HepG2 (cell line): ENCODE measurements at regions not wholly inside any gene's neighbourhood (a gene's known extent, or its start where the extent isn't known, plus 50 kb on each side); places are given as distances from the start of the nearest gene placed in this dataset.

Experiments
- ATAC-seq: fragments of 200-7000 bp; cut with Tn5 transposase; 3 replicates; pipeline ENCODE4 v1.9.1; 2020; ENCODE audit warnings: mild to moderate bottlenecking, moderate library complexity
- BruUV-seq: library from RNA; stranded (reverse); fragments of 400-500 nt; replicated peaks from 2 replicates; lab custom pipeline; 2021; lab: Mats Ljungman, UMichigan
- CTCF ChIA-PET: fragments of 300-600 bp; formaldehyde crosslinking; extraction: SDS; loops from one replicate; lab custom pipeline; 2021; ENCODE audit warnings: low total read pairs, inconsistent platforms, low intra/inter-chr PET ratio; lab: Yijun Ruan, JAX
- POLR2A ChIA-PET: fragments of 350-600 bp; sonication (Branson Sonifier 250); formaldehyde crosslinking; loops from one replicate; lab custom pipeline; 2020; ENCODE audit warnings: antibody characterized with exemption, inconsistent platforms; lab: Yijun Ruan, JAX
- DNase-seq: peaks from one replicate; pipeline ENCODE4 v3.0.0-alpha.2; 2015; ENCODE audit warnings: low spot score
- FAIRE-seq: peaks from 3 replicates; lab custom pipeline; 2011; peaks lifted over from hg19 to GRCh38; lab: Jason Lieb, UNC
- H2AFZ ChIP-seq: one replicate; pipeline ENCODE4 v1.6.1; 2011; ENCODE audit warnings: low read length, inconsistent platforms
- H3K27ac ChIP-seq: fragments of 300-600 bp; 3 replicates; pipeline ENCODE4 v1.8.0; 2011; ENCODE audit warnings: mixed run types, mild to moderate bottlenecking, mixed read lengths, low read length, inconsistent platforms; ENCODE audit not compliant: insufficient read depth; ENCODE audit errors: extremely low read length
- H3K27me3 ChIP-seq, 2 experiments: fragments of 200-600 bp in 1 of 2; 2 replicates in 1 of 2; 3 replicates in 1 of 2; pipeline versions ENCODE4 v1.6.0 to v1.8.0; 2011; ENCODE audit warnings: low read length in 2 of 2, mild to moderate bottlenecking in 2 of 2, moderate library complexity in 2 of 2, inconsistent platforms in 1 of 2; ENCODE audit not compliant: insufficient read depth in 2 of 2, control insufficient read depth in 1 of 2
- H3K36me3 ChIP-seq, 2 experiments: fragments of 200-600 bp in 1 of 2; replicated peaks in 1 of 2; 2 replicates in 1 of 2; 3 replicates in 1 of 2; pipeline versions ENCODE4 v1.5.1 to v1.8.0; 2011; ENCODE audit warnings: low read length in 2 of 2, inconsistent platforms in 1 of 2; ENCODE audit not compliant: insufficient read depth in 2 of 2, control insufficient read depth in 1 of 2
- H3K4me1 ChIP-seq: 2 replicates; pipeline ENCODE4 v1.5.1; 2012; ENCODE audit warnings: low read length, inconsistent platforms; ENCODE audit not compliant: insufficient read depth
- H3K4me2 ChIP-seq: 2 replicates; pipeline ENCODE4 v1.6.0; 2011; ENCODE audit warnings: low read depth, low read length, inconsistent platforms
- H3K4me3 ChIP-seq, 3 experiments: fragments of 200-600 bp in 1 of 3; sonication (generic), shearing (Covaris generic) in 1 of 3; replicated peaks in 1 of 3; 2 replicates each; pipeline ENCODE4 v1.5.1; 2011 to 2016; ENCODE audit warnings: low read length in 3 of 3, inconsistent platforms in 2 of 3, low read depth in 2 of 3, mild to moderate bottlenecking in 2 of 3, control low read depth in 1 of 3, mixed read lengths in 1 of 3; ENCODE audit not compliant: insufficient read depth in 1 of 3
- H3K79me2 ChIP-seq: one replicate; pipeline ENCODE4 v1.6.1; 2011; ENCODE audit warnings: low read length, inconsistent platforms; ENCODE audit not compliant: insufficient read depth
- H3K9ac ChIP-seq: 2 replicates; pipeline ENCODE4 v1.6.0; 2011; ENCODE audit warnings: mild to moderate bottlenecking, low read depth, low read length, inconsistent platforms; ENCODE audit not compliant: insufficient read depth
- H3K9me3 ChIP-seq: 2 replicates; pipeline ENCODE4 v1.5.1; 2012; ENCODE audit warnings: mild to moderate bottlenecking, low read length
- H4K20me1 ChIP-seq: 2 replicates; pipeline ENCODE4 v1.6.0; 2011; ENCODE audit warnings: inconsistent platforms, mild to moderate bottlenecking, low read length, moderate library complexity; ENCODE audit not compliant: insufficient read depth
- CBFB ChIP-seq: sonication (generic); formaldehyde crosslinking; IDR thresholded peaks from 2 replicates; pipeline ENCODE4 v1.4.0; 2020; ENCODE audit warnings: missing genetic modification reagents
- SP4 ChIP-seq: sonication (generic); formaldehyde crosslinking; IDR thresholded peaks from 2 replicates; pipeline ENCODE4 v1.8.1; 2023; ENCODE audit warnings: mild to moderate bottlenecking, missing genetic modification reagents
- in situ Hi-C: cut with HindIII; loops from 2 replicates; pipeline ENCODE4 v1.10.0; 2017; ENCODE audit warnings: low pct_unique_long_range_greater_than_20kb; ENCODE audit not compliant: extremely low pct_ligation_motif_present
- intact Hi-C: fragments of 100-400 bp; cut with micrococcal nuclease; formaldehyde crosslinking; loops from one replicate; pipeline ENCODE4 v1.10.0; 2022; ENCODE audit not compliant: unreplicated experiment
- TF ChIP-seq, protein P1 (sequence below): sonication (generic); formaldehyde crosslinking; IDR thresholded peaks from 2 replicates; pipeline ENCODE4 v1.4.0; 2020; ENCODE audit warnings: mild to moderate bottlenecking, missing genetic modification reagents, borderline replicate concordance
- TF ChIP-seq, protein P2 (sequence below), 2 experiments: fragments of 450-650 bp in 1 of 2; sonication (generic) in 1 of 2; formaldehyde crosslinking; IDR thresholded peaks; 2 replicates each; pipeline versions ENCODE4 v1.5.0 to v1.8.0; 2020 to 2022; ENCODE audit warnings: mild to moderate bottlenecking in 1 of 2, missing genetic modification reagents in 1 of 2
- TF ChIP-seq, protein P3 (sequence below): sonication (generic); formaldehyde crosslinking; IDR thresholded peaks from 2 replicates; pipeline ENCODE4 v1.8.0; 2022; ENCODE audit warnings: mild to moderate bottlenecking, missing genetic modification reagents, borderline replicate concordance

DNA sequence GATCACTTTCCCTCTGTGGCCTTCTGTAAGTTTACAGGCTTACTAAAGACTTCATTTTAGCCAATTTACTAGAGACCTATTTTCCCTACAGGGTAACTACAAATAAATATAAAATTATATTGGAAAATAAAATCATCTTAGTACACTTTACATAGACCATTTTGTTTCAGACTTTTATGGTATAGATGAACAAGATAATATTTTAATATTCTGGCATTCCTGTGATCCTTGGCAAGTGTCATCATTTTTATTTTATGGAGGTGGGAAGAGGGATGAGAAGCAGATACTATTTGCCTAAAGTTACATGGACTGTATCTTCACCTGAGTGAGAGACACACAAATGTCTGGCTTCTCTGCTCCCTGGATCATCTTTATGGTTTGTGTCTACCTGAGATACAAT is 149.6 kb upstream of the CWC22 start:
- H4K20me1 ChIP-seq: no peaks in the 10 kb centered on the region
- H3K27ac ChIP-seq: no peak overlapping the region
- no peaks in the 10 kb centered on the region for H3K9me3 ChIP-seq
- FAIRE-seq (no peak), ATAC-seq (no peak), DNase-seq (no peak)
- no peaks in the 10 kb centered on the region for H3K4me1 ChIP-seq
- no peaks in the 10 kb centered on the region for H3K36me3 ChIP-seq
- H3K4me2 ChIP-seq: no peak overlapping the region
- H3K27me3 ChIP-seq: no peaks in the 10 kb centered on the region
- intact Hi-C loops (no loop called here), in situ Hi-C loops (no loop called here)
- no TSS peak for BruUV-seq
- ChIA-PET CTCF (no interaction called here), POLR2A (no interaction called here)
- no peak overlapping the region for H2AFZ ChIP-seq
- no peak overlapping the region for H3K4me3 ChIP-seq
- TF ChIP-seq, protein P1, sequence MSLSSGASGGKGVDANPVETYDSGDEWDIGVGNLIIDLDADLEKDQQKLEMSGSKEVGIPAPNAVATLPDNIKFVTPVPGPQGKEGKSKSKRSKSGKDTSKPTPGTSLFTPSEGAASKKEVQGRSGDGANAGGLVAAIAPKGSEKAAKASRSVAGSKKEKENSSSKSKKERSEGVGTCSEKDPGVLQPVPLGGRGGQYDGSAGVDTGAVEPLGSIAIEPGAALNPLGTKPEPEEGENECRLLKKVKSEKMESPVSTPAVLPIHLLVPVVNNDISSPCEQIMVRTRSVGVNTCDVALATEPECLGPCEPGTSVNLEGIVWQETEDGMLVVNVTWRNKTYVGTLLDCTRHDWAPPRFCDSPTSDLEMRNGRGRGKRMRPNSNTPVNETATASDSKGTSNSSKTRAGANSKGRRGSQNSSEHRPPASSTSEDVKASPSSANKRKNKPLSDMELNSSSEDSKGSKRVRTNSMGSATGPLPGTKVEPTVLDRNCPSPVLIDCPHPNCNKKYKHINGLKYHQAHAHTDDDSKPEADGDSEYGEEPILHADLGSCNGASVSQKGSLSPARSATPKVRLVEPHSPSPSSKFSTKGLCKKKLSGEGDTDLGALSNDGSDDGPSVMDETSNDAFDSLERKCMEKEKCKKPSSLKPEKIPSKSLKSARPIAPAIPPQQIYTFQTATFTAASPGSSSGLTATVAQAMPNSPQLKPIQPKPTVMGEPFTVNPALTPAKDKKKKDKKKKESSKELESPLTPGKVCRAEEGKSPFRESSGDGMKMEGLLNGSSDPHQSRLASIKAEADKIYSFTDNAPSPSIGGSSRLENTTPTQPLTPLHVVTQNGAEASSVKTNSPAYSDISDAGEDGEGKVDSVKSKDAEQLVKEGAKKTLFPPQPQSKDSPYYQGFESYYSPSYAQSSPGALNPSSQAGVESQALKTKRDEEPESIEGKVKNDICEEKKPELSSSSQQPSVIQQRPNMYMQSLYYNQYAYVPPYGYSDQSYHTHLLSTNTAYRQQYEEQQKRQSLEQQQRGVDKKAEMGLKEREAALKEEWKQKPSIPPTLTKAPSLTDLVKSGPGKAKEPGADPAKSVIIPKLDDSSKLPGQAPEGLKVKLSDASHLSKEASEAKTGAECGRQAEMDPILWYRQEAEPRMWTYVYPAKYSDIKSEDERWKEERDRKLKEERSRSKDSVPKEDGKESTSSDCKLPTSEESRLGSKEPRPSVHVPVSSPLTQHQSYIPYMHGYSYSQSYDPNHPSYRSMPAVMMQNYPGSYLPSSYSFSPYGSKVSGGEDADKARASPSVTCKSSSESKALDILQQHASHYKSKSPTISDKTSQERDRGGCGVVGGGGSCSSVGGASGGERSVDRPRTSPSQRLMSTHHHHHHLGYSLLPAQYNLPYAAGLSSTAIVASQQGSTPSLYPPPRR (CRISPR knock-in tag): no peak
- TF ChIP-seq SP4 (CRISPR knock-in tag) (no peak), CBFB (CRISPR knock-in tag) (no peak)
- TF ChIP-seq, protein P2, sequence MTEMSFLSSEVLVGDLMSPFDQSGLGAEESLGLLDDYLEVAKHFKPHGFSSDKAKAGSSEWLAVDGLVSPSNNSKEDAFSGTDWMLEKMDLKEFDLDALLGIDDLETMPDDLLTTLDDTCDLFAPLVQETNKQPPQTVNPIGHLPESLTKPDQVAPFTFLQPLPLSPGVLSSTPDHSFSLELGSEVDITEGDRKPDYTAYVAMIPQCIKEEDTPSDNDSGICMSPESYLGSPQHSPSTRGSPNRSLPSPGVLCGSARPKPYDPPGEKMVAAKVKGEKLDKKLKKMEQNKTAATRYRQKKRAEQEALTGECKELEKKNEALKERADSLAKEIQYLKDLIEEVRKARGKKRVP (CRISPR knock-in tag; IDR thresholded peaks at IDR 0.05): no peak
- TF ChIP-seq, protein P3, sequence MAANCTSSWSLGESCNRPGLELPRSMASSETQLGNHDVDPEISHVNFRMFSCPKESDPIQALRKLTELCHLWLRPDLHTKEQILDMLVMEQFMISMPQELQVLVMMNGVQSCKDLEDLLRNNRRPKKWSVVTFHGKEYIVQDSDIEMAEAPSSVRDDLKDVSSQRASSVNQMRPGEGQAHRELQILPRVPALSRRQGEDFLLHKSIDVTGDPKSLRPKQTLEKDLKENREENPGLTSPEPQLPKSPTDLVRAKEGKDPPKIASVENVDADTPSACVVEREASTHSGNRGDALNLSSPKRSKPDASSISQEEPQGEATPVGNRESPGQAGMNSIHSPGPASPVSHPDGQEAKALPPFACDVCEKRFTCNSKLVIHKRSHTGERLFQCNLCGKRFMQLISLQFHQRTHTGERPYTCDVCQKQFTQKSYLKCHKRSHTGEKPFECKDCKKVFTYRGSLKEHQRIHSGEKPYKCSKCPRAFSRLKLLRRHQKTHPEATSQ: no peak
- H3K79me2 ChIP-seq: no peaks in the 10 kb centered on the region
- H3K9ac ChIP-seq: no peak overlapping the region
